ENCODE measurements at regions not wholly inside any gene's neighbourhood (a gene's known extent, or its start where the extent isn't known, plus 50 kb on each side); places are given as distances from the start of the nearest gene placed in this dataset.

GRCh38 chr12:67082221-67082620 lies 186.9 kb upstream of the CAND1 start:
- POLR2A ChIA-PET: interaction anchor here (0.6 kb wide), 1 partner anchor 186 kb away, joined by 3 read pairs; no protein-coding TSS in a partner anchor
- no peak for TF ChIP-seq ZNF660 (tag by site-specific recombination; IDR thresholded peaks at IDR 0.05)
- no peak for TF ChIP-seq ZNF266 (tag by site-specific recombination; IDR thresholded peaks at IDR 0.05; ENCODE audit: low read depth)
- TF ChIP-seq ZNF146 (tag by site-specific recombination; IDR thresholded peaks at IDR 0.05): no peak
- TF ChIP-seq ZNF654 (tag by site-specific recombination; IDR thresholded peaks at IDR 0.05; ENCODE audit: low read depth): no peak
- no peak for TF ChIP-seq ZSCAN30 (tag by site-specific recombination; IDR thresholded peaks at IDR 0.05)
- no peak for TF ChIP-seq REPIN1 (tag by site-specific recombination; IDR thresholded peaks at IDR 0.05; ENCODE audit: low read depth)
- TF ChIP-seq ZNF777 (tag by site-specific recombination; IDR thresholded peaks at IDR 0.05; ENCODE audit: borderline replicate concordance): no peak
- no peak for TF ChIP-seq ZNF132 (tag by site-specific recombination; IDR thresholded peaks at IDR 0.05; ENCODE audit: borderline replicate concordance)
- no peak for TF ChIP-seq ZSCAN4 (tag by site-specific recombination; IDR thresholded peaks at IDR 0.05)
- no peak for TF ChIP-seq ZBTB10 (tag by site-specific recombination; IDR thresholded peaks at IDR 0.05)
- TF ChIP-seq TRIM28 (IDR thresholded peaks at IDR 0.05; ENCODE audit: borderline replicate concordance, low read length): no peak

GRCh38 chr12:67085699-67086098 lies 183.5 kb upstream of the CAND1 start:
- ChIA-PET POLR2A (no interaction called here), CTCF (no interaction called here)
- no peak overlapping the region for H3K4me3 ChIP-seq (ENCODE audit: low read depth, low read length)
- H3K4me1 ChIP-seq (ENCODE audit: control insufficient read depth, insufficient read depth, low read length): peaks cover 11% of the 10 kb centered on the region
- H3K27ac ChIP-seq (ENCODE audit: extremely low read depth, low read depth, low read length): no peak overlapping the region
- no peaks in the 10 kb centered on the region for H3K36me3 ChIP-seq (ENCODE audit: control insufficient read depth in 2 of 2, insufficient read depth in 1 of 2, low read length in 2 of 2)
- H3K9me3 ChIP-seq (ENCODE audit: control insufficient read depth, insufficient read depth, low read depth, low read length): no peaks in the 10 kb centered on the region
- TF ChIP-seq SP2 (tag by site-specific recombination; IDR thresholded peaks at IDR 0.05) (no peak), MEIS1 (CRISPR knock-in tag; IDR thresholded peaks at IDR 0.05; ENCODE audit: borderline replicate concordance) (no peak), ZSCAN4 (tag by site-specific recombination; IDR thresholded peaks at IDR 0.05) (no peak), ZNF302 (tag by site-specific recombination; IDR thresholded peaks at IDR 0.05; ENCODE audit: low read depth) (no peak), ZNF138 (tag by site-specific recombination; IDR thresholded peaks at IDR 0.05; ENCODE audit: borderline replicate concordance) (no peak), ZBTB8A (tag by site-specific recombination; IDR thresholded peaks at IDR 0.05) (no peak), GLI2 (tag by site-specific recombination; IDR thresholded peaks at IDR 0.05; ENCODE audit: borderline replicate concordance, low read depth) (no peak), ZBTB17 (tag by site-specific recombination; IDR thresholded peaks at IDR 0.05) (no peak)

More at GRCh38 chr12:67082221-67082620, 186.9 kb upstream of the CAND1 start:
- Histone ChIP-seq H3K27ac (ENCODE audit: extremely low read depth, low read depth, low read length) (no peak overlapping the region), H3K4me3 (ENCODE audit: low read depth, low read length) (no peak overlapping the region), H3K9me3 (ENCODE audit: control insufficient read depth, insufficient read depth, low read depth, low read length) (no peaks in the 10 kb centered on the region), H3K36me3 (ENCODE audit: control insufficient read depth in 2 of 2, insufficient read depth in 1 of 2, low read length in 2 of 2) (no peaks in the 10 kb centered on the region), H3K4me1 (ENCODE audit: control insufficient read depth, insufficient read depth, low read length) (peaks cover 23% of the 10 kb centered on the region)
- CTCF ChIA-PET: no interaction called here

DNA sequence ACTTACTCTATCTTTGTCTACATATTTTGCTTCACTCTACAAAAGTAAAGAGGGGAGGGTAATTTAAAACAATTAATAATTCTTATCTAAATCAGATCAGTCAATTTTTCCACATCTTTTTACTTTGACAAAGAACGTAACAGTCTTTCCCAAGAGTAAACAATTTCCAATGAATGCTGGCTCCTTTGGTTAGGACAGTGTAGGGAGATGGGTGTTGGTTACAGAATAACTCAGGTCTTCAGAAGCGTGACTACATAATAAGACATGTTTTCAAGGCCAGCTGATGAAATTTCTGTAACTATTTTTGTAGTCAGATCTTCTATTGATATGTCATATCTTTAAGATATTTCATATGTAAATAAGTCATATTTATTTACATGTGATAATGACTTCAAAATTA lies 183.0 kb upstream of the CAND1 start:
- Histone ChIP-seq H3K27ac (ENCODE audit: extremely low read depth, low read depth, low read length) (no peak overlapping the region), H3K4me3 (ENCODE audit: low read depth, low read length) (no peak overlapping the region), H3K36me3 (ENCODE audit: control insufficient read depth in 2 of 2, insufficient read depth in 1 of 2, low read length in 2 of 2) (no peaks in the 10 kb centered on the region), H3K4me1 (ENCODE audit: control insufficient read depth, insufficient read depth, low read length) (peaks cover 11% of the 10 kb centered on the region), H3K9me3 (ENCODE audit: control insufficient read depth, insufficient read depth, low read depth, low read length) (no peaks in the 10 kb centered on the region)
- CTCF ChIA-PET: no interaction called here
- POLR2A ChIA-PET: no interaction called here
- TF ChIP-seq SP2 (tag by site-specific recombination; IDR thresholded peaks at IDR 0.05) (no peak), TRIM28 (IDR thresholded peaks at IDR 0.05; ENCODE audit: borderline replicate concordance, low read length) (no peak), ZNF302 (tag by site-specific recombination; IDR thresholded peaks at IDR 0.05; ENCODE audit: low read depth) (no peak), ZXDB (tag by site-specific recombination; IDR thresholded peaks at IDR 0.05) (no peak), ZNF658 (tag by site-specific recombination; IDR thresholded peaks at IDR 0.05) (no peak), ELK4 (IDR thresholded peaks at IDR 0.05; ENCODE audit: borderline replicate concordance, low read depth, low read length) (no peak), ZNF140 (tag by site-specific recombination; IDR thresholded peaks at IDR 0.05) (no peak), HOXC10 (CRISPR knock-in tag; IDR thresholded peaks at IDR 0.05) (no peak), GLIS1 (tag by site-specific recombination; IDR thresholded peaks at IDR 0.05) (no peak), ZNF623 (tag by site-specific recombination; IDR thresholded peaks at IDR 0.05) (no peak)
- TF ChIP-seq, protein P1, sequence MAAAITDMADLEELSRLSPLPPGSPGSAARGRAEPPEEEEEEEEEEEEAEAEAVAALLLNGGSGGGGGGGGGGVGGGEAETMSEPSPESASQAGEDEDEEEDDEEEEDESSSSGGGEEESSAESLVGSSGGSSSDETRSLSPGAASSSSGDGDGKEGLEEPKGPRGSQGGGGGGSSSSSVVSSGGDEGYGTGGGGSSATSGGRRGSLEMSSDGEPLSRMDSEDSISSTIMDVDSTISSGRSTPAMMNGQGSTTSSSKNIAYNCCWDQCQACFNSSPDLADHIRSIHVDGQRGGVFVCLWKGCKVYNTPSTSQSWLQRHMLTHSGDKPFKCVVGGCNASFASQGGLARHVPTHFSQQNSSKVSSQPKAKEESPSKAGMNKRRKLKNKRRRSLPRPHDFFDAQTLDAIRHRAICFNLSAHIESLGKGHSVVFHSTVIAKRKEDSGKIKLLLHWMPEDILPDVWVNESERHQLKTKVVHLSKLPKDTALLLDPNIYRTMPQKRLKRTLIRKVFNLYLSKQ (tag by site-specific recombination; IDR thresholded peaks at IDR 0.05; ENCODE audit: borderline replicate concordance): no peak
